HUDEP-2 (cell line): ENCODE measurements at regions not wholly inside any gene's neighbourhood (a gene's known extent, or its start where the extent isn't known, plus 50 kb on each side); places are given as distances from the start of the nearest gene placed in this dataset.
"Not testable (repeated sequence)": the region's sequence is repeated elsewhere in the genome, so short reads cannot be mapped to it uniquely, and the experiment has no call there.

ENCODE experiments used
- DNase-seq, 76 experiments: peaks; one replicate each; lab custom pipeline; 2025; ENCODE audit not compliant: unreplicated experiment in 76 of 76; lab: John Stamatoyannopoulos, UW

DNA sequence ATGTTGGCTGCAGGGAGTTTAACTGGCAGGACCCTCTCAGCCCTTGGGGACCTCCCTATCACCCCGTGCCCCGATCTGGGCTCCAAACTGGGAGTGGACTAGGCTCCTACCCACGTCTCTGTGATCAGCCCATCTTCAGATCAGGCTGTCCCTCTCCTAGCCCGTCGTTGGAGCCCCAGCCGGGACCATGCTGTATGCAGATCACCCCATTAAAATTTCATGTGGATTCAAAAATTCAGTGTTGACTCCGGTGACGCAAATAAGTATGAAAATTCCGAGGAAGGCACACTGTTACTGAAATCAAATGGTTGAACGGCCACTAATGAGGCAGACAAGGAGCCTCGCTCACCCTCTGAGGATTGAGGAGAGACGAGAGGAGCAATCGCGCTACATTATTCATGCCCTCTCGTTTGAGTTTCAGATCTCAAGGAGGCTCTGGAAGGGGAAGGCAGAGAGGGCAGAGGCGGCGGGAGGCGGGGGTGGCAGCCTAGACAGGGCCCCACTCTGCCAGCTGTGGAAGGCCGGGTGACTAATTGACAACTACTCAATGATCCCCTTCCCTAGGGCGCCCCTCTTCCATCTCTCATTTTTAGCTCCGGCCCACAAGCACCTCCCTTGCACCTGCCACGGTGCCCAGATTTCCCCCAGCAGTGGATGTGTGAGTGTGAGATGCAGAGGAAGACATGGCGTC, 255.4 kb downstream of the MIAT start:
- no peak for DNase-seq

DNA sequence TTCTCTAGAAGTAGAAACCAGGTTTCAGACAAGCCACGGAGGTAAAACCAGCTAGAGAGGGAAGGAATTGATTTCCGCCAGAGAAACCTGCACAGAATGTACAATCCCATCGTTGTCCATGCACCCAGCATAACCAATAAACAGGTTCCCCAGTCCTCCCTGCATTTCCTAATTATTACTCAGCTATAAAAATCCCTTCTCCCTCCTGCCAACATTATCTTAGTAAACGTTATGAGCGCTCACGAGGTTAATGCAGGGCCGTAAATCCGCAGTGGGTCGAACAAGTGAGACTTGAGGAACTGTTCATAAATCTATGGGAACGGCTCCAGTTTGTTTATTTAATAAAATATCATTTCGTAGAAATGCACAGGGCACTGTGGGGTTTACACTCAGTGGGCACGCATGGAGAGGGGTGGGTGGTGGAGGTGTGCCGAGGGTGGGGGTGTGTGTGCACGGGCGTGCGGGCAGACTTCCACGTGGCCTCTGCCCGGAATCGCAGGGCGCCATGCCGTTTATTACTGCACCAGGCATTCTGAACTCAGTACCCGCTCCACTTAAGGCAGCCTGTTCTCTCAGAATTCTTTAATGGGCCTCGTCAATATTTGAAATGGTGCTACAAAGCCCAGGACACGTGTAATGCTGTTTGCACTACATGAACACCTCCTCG, 257.3 kb downstream of the MIAT start:
- no peak for DNase-seq

DNA sequence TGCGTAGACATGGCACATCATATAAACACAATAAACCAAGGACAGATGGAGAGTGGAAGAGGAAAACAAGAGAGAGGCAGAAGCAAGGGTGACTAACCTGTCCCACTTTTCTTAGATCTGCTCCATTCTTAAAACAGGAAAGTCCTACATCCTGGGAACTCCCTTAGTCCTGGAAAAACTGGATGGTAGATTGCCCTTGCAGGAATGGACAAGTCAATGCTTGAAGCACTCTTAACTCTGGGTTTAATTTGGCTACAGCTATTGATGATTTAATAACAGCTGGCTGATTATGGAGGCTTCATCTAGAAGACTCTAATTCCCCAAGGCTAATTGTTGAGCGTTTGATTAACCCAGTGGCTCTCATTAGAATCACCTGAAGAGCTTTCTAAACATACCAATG, 258.8 kb downstream of the MIAT start:
- no peak for DNase-seq

DNA sequence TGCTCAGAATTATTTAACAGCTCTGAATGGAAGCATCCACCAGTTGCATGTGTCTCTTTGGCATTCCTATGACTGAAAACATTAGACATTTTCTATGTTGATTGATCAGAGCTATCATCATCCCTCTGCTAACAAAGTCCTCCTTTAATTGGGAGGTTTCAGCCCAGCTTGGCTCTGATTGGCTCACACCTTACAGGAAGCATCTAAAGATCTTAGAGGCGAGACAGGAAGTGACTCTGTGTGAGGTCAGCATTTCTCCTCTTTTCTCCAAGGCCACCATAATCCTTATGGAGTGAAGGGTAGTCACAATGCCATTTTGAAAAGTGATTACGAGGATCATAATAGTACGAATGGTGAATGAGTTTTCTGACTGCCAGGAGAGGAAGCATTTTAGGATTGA, 260.8 kb downstream of the MIAT start:
- no peak for DNase-seq

DNA sequence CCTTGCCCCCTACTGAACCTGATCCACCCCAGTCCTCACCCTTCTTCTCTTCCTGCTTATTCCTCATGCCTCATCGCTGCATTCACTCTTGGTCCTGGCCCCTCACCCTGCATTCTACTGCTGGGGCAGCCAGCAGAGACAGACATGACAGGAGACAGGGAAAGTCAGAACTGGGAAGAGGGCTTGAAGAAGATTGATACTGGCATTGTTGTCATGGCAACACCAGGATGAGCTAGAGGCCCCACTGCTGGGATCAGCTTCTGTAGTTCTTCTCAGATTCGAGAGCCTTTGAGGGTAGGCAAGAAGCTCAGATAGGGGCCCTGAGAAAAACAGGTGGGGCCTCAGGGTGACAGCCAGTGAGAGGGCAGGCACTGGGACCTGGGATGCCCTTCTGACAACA, 264.3 kb downstream of the MIAT start:
- no peak for DNase-seq

DNA sequence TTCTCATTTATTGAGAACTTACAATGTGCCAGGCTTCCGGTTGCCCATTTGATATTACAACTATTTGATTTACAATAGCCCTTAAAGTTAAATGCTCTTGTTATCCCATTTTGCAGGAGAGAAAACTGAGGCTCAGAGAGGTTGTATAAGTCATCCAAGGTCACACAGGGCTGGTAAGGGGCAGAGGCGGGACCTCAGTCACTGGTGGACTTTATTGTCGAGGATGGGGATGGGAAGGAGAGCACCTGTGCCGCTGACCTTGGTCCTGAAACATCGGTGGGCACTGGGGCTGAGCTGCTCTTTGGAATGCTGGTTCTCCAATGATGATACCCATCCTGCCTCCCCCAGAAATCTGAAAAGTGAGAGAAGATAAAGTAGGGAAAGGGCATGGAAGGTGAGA, 265.4 kb downstream of the MIAT start:
- no peak for DNase-seq

DNA sequence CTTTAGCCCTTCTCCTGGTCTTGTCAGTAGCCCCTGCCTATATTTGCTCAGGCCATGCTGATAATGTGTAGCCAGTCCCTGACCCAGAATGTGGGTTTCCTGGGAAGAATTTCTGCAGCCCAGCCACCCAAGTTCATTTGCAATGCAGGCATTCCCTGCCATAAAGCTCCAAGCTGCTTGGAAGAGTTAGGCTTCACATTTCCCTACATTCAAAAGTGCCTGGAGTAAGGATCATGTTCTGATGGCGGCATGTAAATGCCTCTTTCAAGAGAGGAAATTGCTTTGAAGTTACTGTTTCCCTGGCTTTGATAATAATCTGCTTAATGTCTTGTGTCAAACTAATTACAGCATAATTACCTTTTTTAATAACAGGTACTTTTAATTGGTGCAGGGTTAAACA, 266.1 kb downstream of the MIAT start:
- DNase-seq = no peak

DNA sequence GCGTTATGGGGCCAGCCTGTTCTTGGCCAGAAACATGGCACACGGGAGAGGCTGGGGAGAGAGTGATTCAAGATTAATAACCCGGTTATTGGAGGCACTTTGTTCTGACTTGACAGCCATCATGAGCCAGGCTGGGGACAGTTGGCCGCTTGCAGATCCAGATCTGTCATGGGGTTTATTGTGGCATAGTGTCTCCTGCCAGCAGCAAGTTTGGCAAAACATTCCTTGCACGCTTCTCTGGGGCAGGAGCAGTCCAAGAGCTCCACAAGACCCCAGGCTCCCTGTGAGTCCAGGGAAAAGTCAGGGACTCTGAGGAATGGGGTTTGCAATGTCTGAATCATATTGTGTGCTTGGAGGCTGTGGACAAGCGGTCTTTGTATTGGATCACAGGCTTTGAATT, 270.4 kb downstream of the MIAT start:
- DNase-seq = no peak

DNA sequence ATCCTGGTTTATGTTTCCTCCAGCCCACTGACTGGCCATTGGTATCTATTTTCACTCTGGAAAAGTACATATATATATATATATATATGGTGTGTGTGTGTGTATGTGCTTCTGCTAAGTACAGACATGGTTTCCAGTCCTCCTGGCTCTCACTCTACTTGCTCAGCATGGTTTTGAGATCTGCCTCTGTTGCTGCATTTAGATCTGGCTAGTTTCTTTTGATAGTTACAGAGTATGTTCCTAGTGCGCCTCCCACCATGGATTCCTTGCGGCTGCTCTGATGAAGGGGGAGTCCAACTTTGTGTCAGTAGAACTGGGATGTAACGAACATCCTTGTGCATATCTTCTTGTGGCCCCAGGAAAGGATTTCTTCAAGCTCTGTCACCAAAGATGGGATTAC, 274.1 kb downstream of the MIAT start:
- no peak for DNase-seq

DNA sequence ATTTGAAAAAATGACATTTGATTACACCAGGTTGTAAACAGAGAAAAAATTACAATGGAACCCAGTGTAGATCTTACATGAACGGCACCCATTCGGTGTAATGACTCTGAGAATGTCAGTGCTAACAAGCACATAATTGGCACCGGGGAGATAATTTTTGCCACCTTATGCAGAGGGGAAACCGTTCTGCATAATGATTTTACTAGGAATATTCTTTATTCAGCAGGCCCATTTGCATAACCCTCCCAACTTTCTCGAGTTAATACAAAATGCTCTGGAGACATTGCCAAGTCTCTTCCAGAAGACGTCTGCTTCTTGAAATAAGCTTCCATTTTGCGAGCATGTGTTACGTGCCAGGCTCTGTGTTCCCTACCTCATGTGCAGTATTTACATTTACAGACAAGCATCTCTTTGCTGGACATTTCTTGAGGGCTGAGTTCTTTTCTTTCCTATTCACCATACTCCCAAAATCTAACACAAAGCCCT, 275.8 kb downstream of the MIAT start:
- DNase-seq = no peak

DNA sequence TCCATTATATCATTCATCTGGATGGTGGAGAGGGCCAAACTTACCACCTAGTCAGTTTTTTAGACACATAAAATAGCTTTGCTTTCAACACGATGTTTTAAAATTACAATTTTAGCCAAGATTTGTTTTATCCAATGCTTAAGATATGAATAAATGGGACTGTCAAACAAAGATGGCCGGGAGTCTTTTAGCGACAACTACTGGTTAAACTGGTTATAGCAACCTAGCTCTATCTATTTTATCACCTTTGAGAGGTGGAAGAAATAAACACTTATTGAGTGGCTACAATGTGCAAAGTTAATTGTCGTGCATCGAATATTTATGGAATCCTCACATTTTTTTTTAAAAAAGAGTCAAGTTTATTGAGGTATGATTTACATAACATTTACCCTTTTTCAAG, 279.8 kb downstream of the MIAT start:
- DNase-seq = no peak

DNA sequence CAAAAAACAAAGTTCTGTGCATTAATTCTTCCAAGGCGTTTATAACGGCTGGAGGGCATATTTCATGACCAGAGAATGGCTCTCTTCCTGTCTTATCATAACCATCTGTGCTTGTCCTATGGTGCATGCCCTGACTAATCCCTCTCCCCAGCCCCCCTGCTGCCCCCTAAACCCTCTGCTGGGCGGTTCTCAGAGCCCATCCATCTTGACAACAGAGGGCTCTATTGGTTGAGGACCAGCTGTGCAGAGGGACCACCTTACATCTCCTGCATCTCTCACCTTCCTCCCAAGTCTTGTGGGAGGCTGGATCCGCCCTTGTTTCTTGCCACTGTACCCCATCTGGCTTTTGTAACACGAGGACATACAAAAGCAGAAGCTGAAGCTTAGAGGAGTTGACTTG, 282.1 kb downstream of the MIAT start:
- DNase-seq = no peak

DNA sequence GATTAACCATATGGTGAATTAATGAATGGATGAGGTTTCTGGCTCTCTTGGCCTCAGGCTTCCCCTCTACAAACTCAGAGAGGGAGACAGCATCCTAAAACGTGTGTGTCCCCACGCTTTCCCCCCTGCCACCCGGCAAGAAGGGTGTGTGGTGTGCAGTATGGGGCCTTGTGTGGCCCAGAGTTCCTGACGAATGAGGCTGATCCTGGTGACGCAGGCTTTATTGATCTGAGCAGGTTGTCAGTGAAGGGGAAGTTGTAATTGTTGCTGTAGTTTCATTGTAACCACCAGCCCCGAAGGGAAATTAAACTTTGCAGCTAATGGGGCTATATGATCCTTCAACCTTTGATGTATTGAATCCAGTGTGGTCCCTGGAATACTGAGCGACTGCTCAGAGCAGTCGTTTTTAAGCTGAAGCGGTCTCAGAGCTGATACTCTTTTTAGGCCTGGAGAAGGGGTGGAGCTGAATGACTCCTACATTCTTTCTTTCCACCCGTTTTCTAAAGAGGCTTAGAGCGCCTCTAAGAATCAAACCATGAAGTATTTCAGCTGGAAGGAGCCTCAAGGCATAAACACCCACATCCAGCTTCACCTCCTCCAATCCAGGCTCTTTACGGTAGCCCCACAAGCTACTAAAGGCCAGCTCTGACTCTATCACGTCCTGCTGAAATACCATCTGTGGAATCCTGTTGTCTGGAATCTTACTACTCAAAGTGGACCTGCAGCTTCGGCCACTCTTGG, 284.7 kb downstream of the MIAT start:
- DNase-seq = no peak

DNA sequence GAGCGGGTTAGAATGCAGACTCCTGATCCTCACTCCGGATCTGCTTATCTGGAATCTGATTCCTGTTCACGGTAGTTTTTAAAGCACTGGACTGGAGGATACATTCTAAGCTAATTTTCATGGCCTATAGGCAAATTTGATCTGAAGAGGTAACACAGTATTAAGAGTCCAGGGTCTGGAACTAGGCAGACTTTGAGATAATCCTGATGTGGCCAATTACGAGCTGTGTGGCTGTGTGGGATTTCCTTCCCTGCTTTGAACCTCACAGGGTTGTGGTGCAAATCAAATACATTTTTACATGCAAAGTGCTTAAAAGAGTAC, 285.2 kb downstream of the MIAT start:
- DNase-seq = no peak

DNA sequence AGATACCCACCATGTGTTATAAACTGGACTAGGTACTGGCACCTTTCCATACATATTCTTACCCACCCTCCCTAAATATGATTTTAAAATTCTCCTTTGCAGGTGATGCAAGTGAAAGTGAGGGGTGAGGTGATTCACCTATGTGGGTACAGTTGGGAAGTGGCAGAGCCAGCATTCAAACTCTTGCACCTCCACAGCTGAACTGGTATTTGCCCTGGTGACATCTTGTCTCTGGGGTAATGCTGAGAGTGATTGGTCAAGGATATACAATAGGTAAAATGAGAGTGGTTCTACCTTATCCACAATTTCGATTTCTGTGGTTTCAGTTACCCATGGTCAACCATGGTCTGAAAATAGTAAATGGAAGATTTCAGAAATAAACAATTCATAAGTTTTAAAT, 288.2 kb downstream of the MIAT start:
- DNase-seq = no peak

DNA sequence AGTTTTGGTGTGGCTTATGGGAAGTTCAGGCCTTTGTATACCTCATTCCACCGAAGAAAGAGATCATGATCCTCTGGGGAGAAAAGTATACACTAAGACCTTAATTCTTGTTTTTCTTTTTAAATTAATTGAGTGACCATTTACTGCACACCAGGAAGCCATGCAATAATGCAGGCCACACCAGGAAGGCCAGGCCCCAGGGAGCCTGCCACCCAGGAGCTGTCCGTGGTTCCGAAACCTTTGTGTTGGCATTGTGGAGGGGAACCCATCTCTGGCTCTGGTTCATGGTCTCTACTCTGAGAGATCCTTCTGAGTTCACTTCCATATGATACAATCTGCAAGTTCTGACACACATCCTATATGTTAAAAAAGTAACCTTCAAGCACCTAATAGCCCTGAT, 291.8 kb downstream of the MIAT start:
- peak in 34 of 76 experiments; percentile 2 to 45 (median 22) for DNase-seq

DNA sequence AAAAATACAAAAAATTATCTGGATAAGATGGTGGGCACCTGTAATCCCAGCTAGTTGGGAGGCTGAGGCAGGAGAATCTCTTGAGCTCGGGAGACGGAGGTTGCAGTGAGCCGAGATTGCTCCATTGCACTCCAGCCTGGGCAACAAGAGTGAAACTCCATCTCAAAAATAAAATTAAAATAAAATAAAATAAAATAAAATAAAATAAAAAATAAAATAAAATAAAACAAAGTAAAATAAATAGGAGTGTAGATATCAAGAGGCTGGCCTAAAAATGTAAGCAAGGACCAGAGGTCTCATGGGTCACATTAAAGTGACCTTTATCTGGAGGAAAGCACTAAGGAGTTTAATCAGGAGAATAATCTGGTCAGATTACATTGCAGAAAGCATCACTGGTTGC, 293.8 kb downstream of the MIAT start:
- not testable (repeated sequence) for DNase-seq

DNA sequence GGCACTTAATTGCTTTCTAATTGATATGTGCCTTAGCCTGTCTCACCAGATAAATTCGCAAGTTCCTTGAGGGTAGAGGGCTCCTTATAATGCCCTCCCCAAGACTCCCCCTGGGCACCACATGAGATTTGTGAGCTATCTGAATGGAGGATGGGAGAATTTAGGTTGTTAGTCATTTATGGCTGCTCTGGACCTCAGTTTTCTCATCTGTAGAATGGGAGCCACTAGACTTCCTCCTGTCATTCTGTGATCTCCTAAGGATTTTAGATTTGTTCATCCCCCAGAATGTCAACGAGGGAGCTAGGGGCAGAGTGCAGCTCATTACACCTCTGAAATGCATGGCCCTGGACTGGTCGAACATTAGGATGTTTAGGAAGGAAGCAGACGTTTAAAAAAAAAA, 294.6 kb downstream of the MIAT start:
- no peak for DNase-seq

DNA sequence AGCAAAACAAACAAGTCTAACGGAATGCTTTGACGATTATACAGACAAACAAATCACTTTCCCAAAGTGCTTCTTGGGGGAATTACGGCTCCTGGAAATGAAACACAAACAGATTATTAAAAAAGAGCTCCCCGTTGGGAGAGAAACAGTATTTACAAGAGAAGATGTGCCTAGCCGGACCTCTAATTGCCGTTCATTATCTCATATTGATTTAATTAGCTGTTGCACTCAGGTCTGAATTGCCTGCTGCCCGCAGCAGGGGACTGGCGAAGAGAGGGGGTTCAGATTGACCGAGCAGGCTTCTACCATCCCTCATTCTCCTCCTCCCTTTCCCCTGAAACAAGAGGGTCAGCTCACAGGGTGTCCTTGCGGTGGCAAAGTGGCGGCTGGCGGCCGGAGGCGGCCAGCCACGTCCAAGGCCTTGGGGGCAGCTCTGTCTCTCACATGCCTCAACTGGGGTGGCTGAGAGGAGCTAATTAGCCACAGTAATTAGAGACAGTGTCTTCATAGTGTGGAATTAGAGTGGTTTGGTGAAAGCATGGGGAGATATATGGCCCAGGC, 295.1 kb downstream of the MIAT start:
- DNase-seq = no peak

DNA sequence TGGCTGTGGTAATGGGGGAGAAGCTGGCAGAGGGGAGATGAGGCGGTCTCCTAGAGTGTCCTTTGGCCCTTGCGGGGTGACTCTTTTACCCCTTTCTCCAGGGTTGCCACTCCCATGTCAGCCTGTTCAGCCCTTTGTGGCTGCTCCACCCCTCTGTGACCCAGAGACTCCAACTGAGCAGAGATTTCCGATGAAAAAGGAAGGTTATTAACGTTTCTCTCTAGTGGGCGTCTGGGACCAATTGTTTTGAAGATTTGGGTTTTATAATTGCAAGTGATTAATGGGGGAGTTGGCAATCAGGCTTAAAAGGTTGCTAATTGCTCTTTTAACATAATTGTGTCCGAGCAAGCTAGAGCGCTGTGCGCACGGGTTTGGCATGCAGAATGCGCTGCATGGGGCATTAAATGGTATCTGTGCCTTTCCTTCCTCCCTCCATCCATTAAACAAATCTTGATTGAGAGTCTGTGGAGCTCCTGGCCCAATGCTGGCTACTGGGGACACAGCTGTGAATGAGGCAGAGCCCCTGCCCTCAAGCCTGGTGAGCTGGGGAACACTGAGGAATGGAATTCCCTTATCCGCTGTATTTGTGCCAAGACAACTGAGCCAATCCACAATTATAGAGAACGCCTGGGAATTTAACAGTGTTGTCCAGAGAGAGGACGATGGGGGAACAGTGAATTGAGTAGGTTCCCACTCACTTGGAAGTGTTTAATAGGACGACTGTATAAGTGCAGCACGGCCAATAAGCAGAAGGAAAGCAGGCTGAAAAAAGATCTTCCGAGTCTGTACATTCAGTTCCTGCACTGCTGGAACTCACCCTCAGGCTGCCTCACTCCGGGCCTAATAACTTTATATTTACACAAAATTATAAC, 295.9 kb downstream of the MIAT start:
- DNase-seq = no peak

DNA sequence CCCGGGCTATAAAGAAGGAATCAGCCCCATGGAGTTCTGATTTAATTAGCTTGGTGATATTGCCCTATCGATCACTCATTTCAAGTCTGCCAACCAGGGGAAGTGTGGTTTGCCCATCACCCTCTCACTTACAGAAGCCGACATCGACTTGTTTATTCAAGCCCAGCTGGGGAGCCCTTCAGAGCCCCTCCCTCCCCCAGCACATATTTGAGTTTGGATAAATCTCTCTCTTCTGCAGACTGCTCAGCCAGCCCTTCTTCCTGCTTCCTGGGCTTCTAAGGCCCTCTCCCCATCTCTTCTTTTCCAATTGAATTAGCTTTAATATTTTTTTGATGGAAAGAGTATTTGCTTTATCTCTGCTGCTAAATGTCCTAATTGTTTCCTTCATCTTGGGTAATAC, 299.0 kb downstream of the MIAT start:
- DNase-seq = no peak
